Psoas muscle (tissue), 7 donors: ENCODE measurements at regions not wholly inside any gene's neighbourhood (a gene's known extent, or its start where the extent isn't known, plus 50 kb on each side); places are given as distances from the start of the nearest gene placed in this dataset.

Experiments
- ATAC-seq, 4 donors: fragments of 200-7000 bp; cut with Tn5 transposase; one replicate each; pipeline ENCODE4 v1.9.1; 2020; ENCODE audit warnings: moderate library complexity in 3 of 4, mild to moderate bottlenecking in 2 of 4
- DNase-seq, 2 donors: peaks; one replicate each; pipeline ENCODE4 v3.0.0-alpha.2; 2020
- H3K27ac ChIP-seq: fragments of 200-600 bp; one replicate; pipeline ENCODE4 v1.8.0; 2022
- H3K27me3 ChIP-seq, 3 donors: fragments of 200-600 bp in 1 of 3; one replicate each; pipeline versions ENCODE4 v1.6.1 to v1.8.0; 2013 to 2022; ENCODE audit warnings: low read length in 2 of 3, mild to moderate bottlenecking in 2 of 3, moderate library complexity in 1 of 3; ENCODE audit not compliant: insufficient read depth in 3 of 3
- H3K36me3 ChIP-seq, 2 donors: fragments of 200-600 bp in 1 of 2; one replicate each; pipeline versions ENCODE4 v1.6.1 to v1.8.0; 2013 to 2022; ENCODE audit warnings: low read depth in 1 of 2, mild to moderate bottlenecking in 1 of 2, moderate library complexity in 1 of 2; ENCODE audit not compliant: insufficient read depth in 1 of 2
- H3K4me1 ChIP-seq: fragments of 200-600 bp; one replicate; pipeline ENCODE4 v1.8.0; 2022
- H3K4me3 ChIP-seq: fragments of 200-600 bp; one replicate; pipeline ENCODE4 v1.8.0; 2022; ENCODE audit warnings: mild to moderate bottlenecking
- H3K9me3 ChIP-seq: fragments of 200-600 bp; one replicate; pipeline ENCODE4 v1.8.0; 2022
- CTCF ChIP-seq: fragments of 200-600 bp; IDR thresholded peaks from one replicate; pipeline ENCODE4 v1.8.0; 2022; ENCODE audit warnings: antibody characterized with exemption
- WGBS, 3 donors: extraction: QIAGEN DNeasy Blood & Tissue Kit; methylation state at CpG; one replicate each; pipeline versions ENCODE4 v1.1.6 to v1.1.7; 2013; 5-methylcytosine and 5-hydroxymethylcytosine counted together
- intact Hi-C, 2 donors: fragments of 100-400 bp; cut with DNase I; formaldehyde crosslinking; loops; one replicate each; pipeline versions ENCODE4 v1.11.0 to v1.14.2; 2022
- donor health status: healthy with polysubstance abuse.
- donor health status: DM: no; HTN: no; CAD: no; lungs with moderate emphysema.
- donor health status: Bipolar disorder and iron deficiency.
- donor health status: healthy.
- donor health status: DM: yes; HTN: yes; CAD: no.
- donor health status: DM: no; HTN: no; CAD: no.
- donor health status: DM: yes; HTN: yes; CAD: no.

GRCh38 chr15:96046620-96047240 is 283.8 kb upstream of the NR2F2 start:
- no peaks in the 10 kb centered on the region for H3K27me3 ChIP-seq
- no peaks in the 10 kb centered on the region for H3K36me3 ChIP-seq
- H3K4me1 ChIP-seq: peaks cover 12% of the 10 kb centered on the region
- TF ChIP-seq CTCF: no peak
- H3K27ac ChIP-seq: no peak overlapping the region
- intact Hi-C loops: loop anchor here in 1 of 2 donors (10.0 kb wide), 1 partner anchor 278 kb away; no protein-coding TSS in a partner anchor
- no peak overlapping the region for H3K4me3 ChIP-seq
- no peak for DNase-seq
- no peaks in the 10 kb centered on the region for H3K9me3 ChIP-seq
- no peak for ATAC-seq
- WGBS, 3 donors: 76 to 77% (median 77%) methylated on average over 5 of the region's 5 CpGs

- ATAC-seq: peak; percentile 65 to 86 (median 84)
- Histone ChIP-seq H3K4me3 (no peak overlapping the region), H3K4me1 (peaks cover 12% of the 10 kb centered on the region), H3K9me3 (no peaks in the 10 kb centered on the region), H3K36me3 (no peaks in the 10 kb centered on the region), H3K27me3 (no peaks in the 10 kb centered on the region), H3K27ac (no peak overlapping the region)
- no peak for DNase-seq
- WGBS, 3 donors: 17 to 28% (median 23%) methylated on average over 14 of the region's 14 CpGs
- intact Hi-C loops: loop anchor here in 1 of 2 donors (10.0 kb wide), 1 partner anchor 277 kb away; no protein-coding TSS in a partner anchor
- no peak for TF ChIP-seq CTCF
Measured at GRCh38 chr15:96047255-96047931, 283.1 kb upstream of the NR2F2 start.

DNA sequence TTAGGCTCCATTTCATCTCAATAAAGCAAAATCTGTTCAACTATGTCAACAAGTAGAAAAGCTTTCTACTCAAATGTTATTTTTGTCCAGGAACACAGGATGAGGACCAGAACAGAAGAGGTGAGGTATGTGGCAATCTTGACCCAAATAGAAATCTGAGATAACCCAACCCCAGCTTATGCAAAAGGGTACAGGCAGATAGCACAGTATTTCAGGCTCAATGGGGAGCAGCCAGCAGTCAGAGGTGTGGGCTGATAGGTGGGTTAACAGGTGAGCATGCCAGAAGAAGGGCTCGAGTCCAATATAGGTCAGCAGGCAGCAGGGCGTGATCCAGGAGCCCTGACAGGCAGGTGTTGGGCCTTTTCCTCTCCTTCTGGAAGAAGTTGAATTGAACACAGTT is 281.2 kb upstream of the NR2F2 start:
- no peak overlapping the region for H3K4me3 ChIP-seq
- H3K4me1 ChIP-seq: peaks cover 15% of the 10 kb centered on the region
- H3K9me3 ChIP-seq: no peaks in the 10 kb centered on the region
- intact Hi-C loops: loop anchor here in 1 of 2 donors (10.0 kb wide), 1 partner anchor 275 kb away; no protein-coding TSS in a partner anchor
- no peak overlapping the region for H3K27ac ChIP-seq
- no peaks in the 10 kb centered on the region for H3K36me3 ChIP-seq
- DNase-seq (no peak), ATAC-seq (no peak)
- TF ChIP-seq CTCF: no peak
- H3K27me3 ChIP-seq: no peaks in the 10 kb centered on the region
- 47 to 81% (median 79%) methylated on average over 2 of the region's 2 CpGs for WGBS, 3 donors

GRCh38 chr15:96049766-96050165 is 280.7 kb upstream of the NR2F2 start:
- ATAC-seq: no peak
- Histone ChIP-seq H3K4me3 (no peak overlapping the region), H3K27ac (no peak overlapping the region), H3K9me3 (no peaks in the 10 kb centered on the region), H3K4me1 (peaks cover 19% of the 10 kb centered on the region), H3K27me3 (no peaks in the 10 kb centered on the region), H3K36me3 (no peaks in the 10 kb centered on the region)
- WGBS, 3 donors: 89 to 97% (median 97%) methylated on average over 1 of the region's 1 CpG
- intact Hi-C loops: loop anchor here (10.0 kb wide), 2 partner anchors 235 to 275 kb away; no protein-coding TSS in a partner anchor
- DNase-seq: no peak
- no peak for TF ChIP-seq CTCF
